Body of pancreas (tissue), 4 donors: ENCODE measurements at regions not wholly inside any gene's neighbourhood (a gene's known extent, or its start where the extent isn't known, plus 50 kb on each side); places are given as distances from the start of the nearest gene placed in this dataset.
A peak's percentile ranks its signal among the peaks of the same experiment; 100 is the strongest.

ENCODE experiments used
- POLR2A ChIP-seq, 3 donors: fragments of 450-650 bp; IDR thresholded peaks; one replicate each; pipeline ENCODE4 v1.6.1; 2016; ENCODE audit warnings: antibody characterized with exemption in 3 of 3, mild to moderate bottlenecking in 2 of 3
- TF ChIP-seq, protein P1 (sequence below), 7 experiments: fragments of 450-650 bp in 4 of 7; fragments of 200-600 bp in 3 of 7; sonication (generic) in 3 of 7; IDR thresholded peaks; one replicate each; pipeline ENCODE4 v1.5.1; 2016 to 2019; ENCODE audit warnings: antibody characterized with exemption in 7 of 7

DNA sequence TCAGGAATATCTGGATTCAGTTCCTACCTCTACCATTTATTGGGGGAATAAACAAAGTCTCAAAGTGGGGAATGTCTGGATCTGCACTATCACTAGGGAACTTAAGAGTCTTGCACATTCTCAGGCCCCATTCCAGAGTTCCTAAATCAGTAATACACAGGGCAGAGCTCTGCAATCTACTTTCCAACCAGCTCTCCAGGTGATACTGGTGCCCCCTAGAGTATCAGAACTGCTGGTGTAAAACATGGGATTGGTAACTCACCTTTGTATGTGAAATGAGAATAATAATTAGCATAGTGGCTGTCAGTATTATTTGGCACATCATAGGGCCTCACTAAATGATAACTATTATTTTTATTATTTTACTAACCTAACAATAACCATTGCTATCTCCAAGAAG is 278.8 kb upstream of the IMPG1 start:
- TF ChIP-seq, protein P1, sequence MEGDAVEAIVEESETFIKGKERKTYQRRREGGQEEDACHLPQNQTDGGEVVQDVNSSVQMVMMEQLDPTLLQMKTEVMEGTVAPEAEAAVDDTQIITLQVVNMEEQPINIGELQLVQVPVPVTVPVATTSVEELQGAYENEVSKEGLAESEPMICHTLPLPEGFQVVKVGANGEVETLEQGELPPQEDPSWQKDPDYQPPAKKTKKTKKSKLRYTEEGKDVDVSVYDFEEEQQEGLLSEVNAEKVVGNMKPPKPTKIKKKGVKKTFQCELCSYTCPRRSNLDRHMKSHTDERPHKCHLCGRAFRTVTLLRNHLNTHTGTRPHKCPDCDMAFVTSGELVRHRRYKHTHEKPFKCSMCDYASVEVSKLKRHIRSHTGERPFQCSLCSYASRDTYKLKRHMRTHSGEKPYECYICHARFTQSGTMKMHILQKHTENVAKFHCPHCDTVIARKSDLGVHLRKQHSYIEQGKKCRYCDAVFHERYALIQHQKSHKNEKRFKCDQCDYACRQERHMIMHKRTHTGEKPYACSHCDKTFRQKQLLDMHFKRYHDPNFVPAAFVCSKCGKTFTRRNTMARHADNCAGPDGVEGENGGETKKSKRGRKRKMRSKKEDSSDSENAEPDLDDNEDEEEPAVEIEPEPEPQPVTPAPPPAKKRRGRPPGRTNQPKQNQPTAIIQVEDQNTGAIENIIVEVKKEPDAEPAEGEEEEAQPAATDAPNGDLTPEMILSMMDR (IDR thresholded peaks at IDR 0.05), result peak; percentile 34 to 80 (median 59)
- TF ChIP-seq POLR2A (IDR thresholded peaks at IDR 0.05), result no peak
